GM12864 (cell line): ENCODE measurements at regions not wholly inside any gene's neighbourhood (a gene's known extent, or its start where the extent isn't known, plus 50 kb on each side); places are given as distances from the start of the nearest gene placed in this dataset.

Experiments
- DNase-seq: peaks from one replicate; pipeline ENCODE4 v3.0.0-alpha.2; 2011; ENCODE audit warnings: low read depth
- H3K4me3 ChIP-seq: 2 replicates; pipeline ENCODE4 v1.5.1; 2011; ENCODE audit warnings: mild to moderate bottlenecking, low read depth, low read length, control low read depth
- CTCF ChIP-seq: IDR thresholded peaks from 2 replicates; pipeline ENCODE4 v1.5.1; 2011; ENCODE audit warnings: low read depth, mild to moderate bottlenecking, moderate library complexity, low read length, control low read depth, inconsistent platforms; ENCODE audit errors: missing control alignments

DNA sequence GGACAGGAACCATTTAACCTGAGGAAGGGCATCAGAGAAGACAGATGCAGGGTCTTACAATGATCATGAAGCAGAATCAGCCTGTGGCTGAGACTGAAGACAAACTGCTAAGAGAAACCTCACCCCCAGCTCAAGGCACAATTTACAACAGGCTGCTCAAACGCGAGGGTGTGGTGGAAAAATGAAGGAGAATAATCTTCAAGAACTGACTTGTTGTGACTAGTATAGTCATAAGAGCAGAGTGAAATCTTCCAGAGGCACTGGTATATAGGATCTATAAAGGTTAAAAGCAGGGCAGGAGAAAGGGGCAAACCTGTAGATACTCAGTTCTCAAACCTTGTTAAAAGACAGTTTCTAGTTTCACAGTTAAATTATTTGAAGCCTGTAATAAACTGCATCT is 1155.8 kb upstream of the TMEFF2 start:
- no peak for DNase-seq
- H3K4me3 ChIP-seq, result no peak overlapping the region
- TF ChIP-seq CTCF, result no peak

DNA sequence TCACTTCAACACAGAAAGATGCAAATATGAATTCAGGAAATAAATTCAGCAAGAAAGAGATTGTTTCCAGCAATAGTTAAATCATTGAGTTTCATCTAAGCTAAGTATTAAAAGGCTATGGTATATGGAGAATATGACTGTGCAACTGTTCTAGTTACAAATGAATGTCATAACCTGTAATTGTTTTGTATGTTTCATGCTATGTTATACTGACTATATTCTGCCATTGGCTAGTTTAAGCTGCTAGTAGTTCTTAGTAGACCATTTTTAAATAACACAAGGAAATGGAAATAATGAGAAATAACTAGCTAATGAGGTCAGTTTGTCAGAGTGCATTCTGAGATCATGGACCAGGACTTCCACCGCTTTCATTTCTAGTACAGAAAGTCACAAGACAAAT is 1154.9 kb upstream of the TMEFF2 start:
- H3K4me3 ChIP-seq, result no peak overlapping the region
- no peak for DNase-seq
- TF ChIP-seq CTCF, result no peak

DNA sequence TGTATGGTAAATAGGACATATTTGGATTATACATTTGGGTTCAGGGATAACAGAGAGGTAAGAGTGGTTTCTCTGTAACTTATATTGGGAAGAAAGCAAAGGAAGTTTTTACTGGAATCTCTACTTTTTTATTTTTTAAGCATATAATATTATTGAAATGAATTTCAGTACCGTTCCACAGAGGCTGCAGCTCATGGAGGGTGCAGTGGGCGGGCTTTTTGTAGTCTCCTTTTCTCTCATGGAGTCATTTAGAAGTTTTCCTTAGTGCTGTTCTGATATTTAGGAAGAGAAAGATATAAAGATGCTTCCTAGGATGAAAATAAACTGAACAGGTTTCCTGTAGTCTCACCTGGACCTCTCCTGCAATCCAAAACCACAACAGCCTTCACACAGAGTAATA is 1153.3 kb upstream of the TMEFF2 start:
- H3K4me3 ChIP-seq, result no peak overlapping the region

DNA sequence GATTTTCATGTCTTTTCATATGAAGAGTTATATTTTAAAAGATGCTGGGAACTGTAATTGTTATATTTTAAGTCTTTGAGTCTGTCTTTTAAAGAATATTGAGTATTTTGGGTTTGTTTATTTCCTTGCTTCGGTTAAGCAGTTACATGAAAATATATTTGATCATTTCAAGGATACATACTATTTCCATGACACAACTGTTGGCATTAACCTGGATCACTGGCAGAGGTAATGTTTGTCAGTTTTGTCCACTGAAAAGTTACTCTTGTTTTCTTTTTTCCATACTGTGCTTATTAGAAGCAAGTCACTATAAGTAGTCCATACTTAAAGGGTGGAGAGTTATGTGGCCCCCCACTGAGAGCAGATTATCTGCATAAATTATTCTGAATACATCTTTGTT is 1142.0 kb upstream of the TMEFF2 start:
- no peak for DNase-seq
- no peak overlapping the region for H3K4me3 ChIP-seq
- no peak for TF ChIP-seq CTCF

More for the DNA sequence above, 1153.3 kb upstream of the TMEFF2 start:
- no peak for DNase-seq
- TF ChIP-seq CTCF, result no peak

- no peak for TF ChIP-seq CTCF
- DNase-seq, result no peak
- no peak overlapping the region for H3K4me3 ChIP-seq
Observed at GRCh38 chr2:193334401-193334800, 1139.7 kb upstream of the TMEFF2 start.

GRCh38 chr2:193333539-193333938 is 1138.8 kb upstream of the TMEFF2 start:
- no peak for DNase-seq
- H3K4me3 ChIP-seq, result no peak overlapping the region
- no peak for TF ChIP-seq CTCF

- TF ChIP-seq CTCF, result no peak
- H3K4me3 ChIP-seq, result no peak overlapping the region
- no peak for DNase-seq
Observed at GRCh38 chr2:193332941-193333340, 1138.2 kb upstream of the TMEFF2 start.
